Stomach (tissue), 4 donors: ENCODE measurements at regions not wholly inside any gene's neighbourhood (a gene's known extent, or its start where the extent isn't known, plus 50 kb on each side); places are given as distances from the start of the nearest gene placed in this dataset.

Experiments
- EP300 ChIP-seq: sonication (generic); formaldehyde crosslinking; IDR thresholded peaks from one replicate; pipeline ENCODE4 v1.6.1; 2017; ENCODE audit warnings: antibody characterized with exemption
- POLR2A ChIP-seq, 4 donors: fragments of 450-650 bp; IDR thresholded peaks; one replicate each; pipeline ENCODE4 v1.6.1; 2016; ENCODE audit warnings: antibody characterized with exemption in 4 of 4, control low read depth in 2 of 4, mild to moderate bottlenecking in 1 of 4, moderate library complexity in 1 of 4
- POLR2AphosphoS5 ChIP-seq, 3 donors: sonication (generic); formaldehyde crosslinking; IDR thresholded peaks; one replicate each; pipeline ENCODE4 v1.6.1; 2016; ENCODE audit warnings: antibody characterized with exemption in 3 of 3
- TF ChIP-seq, protein P1 (sequence below), 7 experiments: fragments of 450-650 bp in 4 of 7; fragments of 200-600 bp in 3 of 7; sonication (generic) in 3 of 7; IDR thresholded peaks; one replicate each; pipeline ENCODE4 v1.5.1; 2016 to 2019; ENCODE audit warnings: antibody characterized with exemption in 7 of 7, control low read depth in 2 of 7, mild to moderate bottlenecking in 1 of 7

DNA sequence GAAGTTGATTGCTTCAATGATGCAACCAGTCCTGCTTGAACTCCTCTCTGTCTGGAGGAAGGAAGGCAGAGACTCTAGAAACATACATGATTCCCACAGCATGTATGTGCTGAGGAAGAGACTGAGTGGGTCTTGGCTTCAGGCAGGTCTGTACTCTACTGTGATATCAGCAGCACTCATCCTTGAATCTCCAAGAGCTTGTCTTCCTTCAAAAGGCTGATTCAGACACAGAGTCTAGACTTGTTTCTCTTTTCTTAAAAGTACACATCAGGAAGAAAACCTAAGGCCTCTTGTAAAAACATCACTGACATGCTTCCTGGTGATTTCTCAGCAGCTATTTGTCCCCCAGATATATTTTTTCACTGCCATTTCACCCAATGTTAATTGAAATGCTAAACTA lies 155.7 kb upstream of the HEY2 start:
- TF ChIP-seq, protein P1, sequence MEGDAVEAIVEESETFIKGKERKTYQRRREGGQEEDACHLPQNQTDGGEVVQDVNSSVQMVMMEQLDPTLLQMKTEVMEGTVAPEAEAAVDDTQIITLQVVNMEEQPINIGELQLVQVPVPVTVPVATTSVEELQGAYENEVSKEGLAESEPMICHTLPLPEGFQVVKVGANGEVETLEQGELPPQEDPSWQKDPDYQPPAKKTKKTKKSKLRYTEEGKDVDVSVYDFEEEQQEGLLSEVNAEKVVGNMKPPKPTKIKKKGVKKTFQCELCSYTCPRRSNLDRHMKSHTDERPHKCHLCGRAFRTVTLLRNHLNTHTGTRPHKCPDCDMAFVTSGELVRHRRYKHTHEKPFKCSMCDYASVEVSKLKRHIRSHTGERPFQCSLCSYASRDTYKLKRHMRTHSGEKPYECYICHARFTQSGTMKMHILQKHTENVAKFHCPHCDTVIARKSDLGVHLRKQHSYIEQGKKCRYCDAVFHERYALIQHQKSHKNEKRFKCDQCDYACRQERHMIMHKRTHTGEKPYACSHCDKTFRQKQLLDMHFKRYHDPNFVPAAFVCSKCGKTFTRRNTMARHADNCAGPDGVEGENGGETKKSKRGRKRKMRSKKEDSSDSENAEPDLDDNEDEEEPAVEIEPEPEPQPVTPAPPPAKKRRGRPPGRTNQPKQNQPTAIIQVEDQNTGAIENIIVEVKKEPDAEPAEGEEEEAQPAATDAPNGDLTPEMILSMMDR (IDR thresholded peaks at IDR 0.05), result no peak
- TF ChIP-seq POLR2AphosphoS5 (IDR thresholded peaks at IDR 0.05) (no peak), POLR2A (IDR thresholded peaks at IDR 0.05) (no peak), EP300 (no peak)
